Suprapubic skin (tissue), 4 donors: ENCODE measurements at regions not wholly inside any gene's neighbourhood (a gene's known extent, or its start where the extent isn't known, plus 50 kb on each side); places are given as distances from the start of the nearest gene placed in this dataset.

Source experiments
- DNase-seq, 2 donors: peaks; one replicate each; pipeline ENCODE4 v3.0.0-alpha.2; 2019; ENCODE audit warnings: low spot score in 2 of 2
- H3K27ac ChIP-seq: fragments of 200-600 bp; sonication (generic); one replicate; pipeline ENCODE4 v1.5.1; 2019
- H3K27me3 ChIP-seq: fragments of 200-600 bp; sonication (generic); one replicate; pipeline ENCODE4 v1.5.1; 2019
- H3K36me3 ChIP-seq: fragments of 200-600 bp; sonication (generic); one replicate; pipeline ENCODE4 v1.5.1; 2019
- H3K4me1 ChIP-seq: fragments of 200-600 bp; sonication (generic); one replicate; pipeline ENCODE4 v1.5.1; 2019
- H3K4me3 ChIP-seq: fragments of 200-600 bp; sonication (generic); one replicate; pipeline ENCODE4 v1.5.1; 2019; ENCODE audit warnings: mild to moderate bottlenecking
- H3K9me3 ChIP-seq: fragments of 200-600 bp; sonication (generic); one replicate; pipeline ENCODE4 v1.5.1; 2019
- EP300 ChIP-seq: sonication (generic); formaldehyde crosslinking; IDR thresholded peaks from one replicate; pipeline ENCODE4 v1.6.1; 2017; ENCODE audit warnings: antibody characterized with exemption
- POLR2A ChIP-seq, 2 donors: fragments of 450-650 bp; IDR thresholded peaks; one replicate each; pipeline ENCODE4 v1.6.1; 2017; ENCODE audit warnings: antibody characterized with exemption in 2 of 2, mild to moderate bottlenecking in 2 of 2, moderate library complexity in 2 of 2
- POLR2AphosphoS5 ChIP-seq, 3 donors: sonication (generic); formaldehyde crosslinking; IDR thresholded peaks; one replicate each; pipeline ENCODE4 v1.6.1; 2017; ENCODE audit warnings: antibody characterized with exemption in 3 of 3
- WGBS: methylation state at CpG from one replicate; pipeline ENCODE4 v1.1.5; 2018; 5-methylcytosine and 5-hydroxymethylcytosine counted together
- TF ChIP-seq, protein P1 (sequence below), 2 donors: fragments of 200-600 bp in 1 of 2; fragments of 450-650 bp in 1 of 2; sonication (generic) in 1 of 2; IDR thresholded peaks; one replicate each; pipeline ENCODE4 v1.5.1; 2016 to 2019; ENCODE audit warnings: antibody characterized with exemption in 2 of 2, mild to moderate bottlenecking in 1 of 2, moderate library complexity in 1 of 2

- H3K9me3 ChIP-seq, result no peaks in the 10 kb centered on the region
- no peaks in the 10 kb centered on the region for H3K36me3 ChIP-seq
- no peak overlapping the region for H3K4me3 ChIP-seq
- no peak for DNase-seq
- no peaks in the 10 kb centered on the region for H3K27me3 ChIP-seq
- 86% methylated on average over 7 of the region's 7 CpGs for WGBS
- no peak overlapping the region for H3K27ac ChIP-seq
- H3K4me1 ChIP-seq, result no peaks in the 10 kb centered on the region
- TF ChIP-seq, protein P1, sequence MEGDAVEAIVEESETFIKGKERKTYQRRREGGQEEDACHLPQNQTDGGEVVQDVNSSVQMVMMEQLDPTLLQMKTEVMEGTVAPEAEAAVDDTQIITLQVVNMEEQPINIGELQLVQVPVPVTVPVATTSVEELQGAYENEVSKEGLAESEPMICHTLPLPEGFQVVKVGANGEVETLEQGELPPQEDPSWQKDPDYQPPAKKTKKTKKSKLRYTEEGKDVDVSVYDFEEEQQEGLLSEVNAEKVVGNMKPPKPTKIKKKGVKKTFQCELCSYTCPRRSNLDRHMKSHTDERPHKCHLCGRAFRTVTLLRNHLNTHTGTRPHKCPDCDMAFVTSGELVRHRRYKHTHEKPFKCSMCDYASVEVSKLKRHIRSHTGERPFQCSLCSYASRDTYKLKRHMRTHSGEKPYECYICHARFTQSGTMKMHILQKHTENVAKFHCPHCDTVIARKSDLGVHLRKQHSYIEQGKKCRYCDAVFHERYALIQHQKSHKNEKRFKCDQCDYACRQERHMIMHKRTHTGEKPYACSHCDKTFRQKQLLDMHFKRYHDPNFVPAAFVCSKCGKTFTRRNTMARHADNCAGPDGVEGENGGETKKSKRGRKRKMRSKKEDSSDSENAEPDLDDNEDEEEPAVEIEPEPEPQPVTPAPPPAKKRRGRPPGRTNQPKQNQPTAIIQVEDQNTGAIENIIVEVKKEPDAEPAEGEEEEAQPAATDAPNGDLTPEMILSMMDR (IDR thresholded peaks at IDR 0.05), result no peak
- TF ChIP-seq EP300, result no peak
- TF ChIP-seq POLR2A (IDR thresholded peaks at IDR 0.05), result no peak
- no peak for TF ChIP-seq POLR2AphosphoS5 (IDR thresholded peaks at IDR 0.05)
These were observed 76.5 kb upstream of the ADRB1 start for GRCh38 chr10:113967126-113967525.

DNA sequence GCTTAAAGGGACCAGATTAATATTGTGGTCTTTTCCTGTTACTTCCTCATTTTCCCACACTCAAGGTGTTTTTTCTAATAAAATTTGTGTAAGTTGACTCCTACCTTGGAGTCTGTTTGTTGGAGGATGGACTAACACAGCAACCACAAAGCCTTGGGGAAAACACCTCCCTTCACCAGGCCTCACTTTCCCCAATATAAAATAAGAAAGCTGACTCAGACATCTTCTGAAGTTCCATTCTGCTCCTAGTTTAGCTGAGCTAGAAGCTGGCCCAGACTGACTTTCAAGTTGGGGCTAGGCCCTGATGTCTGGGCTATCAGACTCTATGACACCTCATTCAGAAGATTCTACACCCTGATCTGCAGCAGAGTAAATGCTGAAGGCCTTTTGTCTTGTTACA is 73.0 kb upstream of the ADRB1 start:
- no peaks in the 10 kb centered on the region for H3K4me1 ChIP-seq
- no peaks in the 10 kb centered on the region for H3K9me3 ChIP-seq
- H3K36me3 ChIP-seq, result no peaks in the 10 kb centered on the region
- no peak for DNase-seq
- TF ChIP-seq POLR2AphosphoS5 (IDR thresholded peaks at IDR 0.05) (no peak), EP300 (no peak)
- H3K27me3 ChIP-seq, result no peaks in the 10 kb centered on the region
- no peak overlapping the region for H3K4me3 ChIP-seq
- no peak overlapping the region for H3K27ac ChIP-seq

- Histone ChIP-seq H3K4me3 (no peak overlapping the region), H3K4me1 (no peaks in the 10 kb centered on the region), H3K9me3 (no peaks in the 10 kb centered on the region), H3K36me3 (no peaks in the 10 kb centered on the region), H3K27ac (no peak overlapping the region), H3K27me3 (no peaks in the 10 kb centered on the region)
- no peak for DNase-seq
- TF ChIP-seq, protein P1 (IDR thresholded peaks at IDR 0.05), result no peak
- WGBS, result 92% methylated on average over 3 of the region's 3 CpGs
These were observed 72.2 kb upstream of the ADRB1 start for GRCh38 chr10:113971349-113971973.

DNA sequence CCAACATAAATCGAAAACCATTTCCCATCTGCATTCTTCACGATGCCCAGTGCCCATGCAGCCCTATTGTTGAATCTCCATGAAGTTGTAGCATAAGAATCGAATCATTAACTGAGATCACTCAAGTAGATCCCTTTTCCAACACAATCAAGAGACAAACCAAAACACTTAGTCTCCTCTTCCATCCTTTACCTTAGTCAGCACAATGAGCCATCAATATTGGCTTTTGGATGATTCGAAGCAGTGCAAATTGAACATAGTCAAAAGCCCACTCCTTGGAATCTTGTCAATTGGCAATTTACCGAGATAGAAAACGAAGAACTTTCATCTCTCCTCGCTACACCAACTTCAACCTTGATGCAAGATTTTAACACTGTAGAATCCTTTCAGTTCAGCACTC is 66.5 kb upstream of the ADRB1 start:
- WGBS, result 95% methylated on average over 7 of the region's 7 CpGs
- Histone ChIP-seq H3K27me3 (no peaks in the 10 kb centered on the region), H3K4me1 (no peaks in the 10 kb centered on the region), H3K4me3 (no peak overlapping the region), H3K36me3 (no peaks in the 10 kb centered on the region), H3K27ac (no peak overlapping the region), H3K9me3 (no peaks in the 10 kb centered on the region)
- DNase-seq, result no peak
- TF ChIP-seq EP300, result no peak
- TF ChIP-seq POLR2A (IDR thresholded peaks at IDR 0.05), result no peak
- TF ChIP-seq, protein P1 (IDR thresholded peaks at IDR 0.05), result no peak
- TF ChIP-seq POLR2AphosphoS5 (IDR thresholded peaks at IDR 0.05), result no peak

DNA sequence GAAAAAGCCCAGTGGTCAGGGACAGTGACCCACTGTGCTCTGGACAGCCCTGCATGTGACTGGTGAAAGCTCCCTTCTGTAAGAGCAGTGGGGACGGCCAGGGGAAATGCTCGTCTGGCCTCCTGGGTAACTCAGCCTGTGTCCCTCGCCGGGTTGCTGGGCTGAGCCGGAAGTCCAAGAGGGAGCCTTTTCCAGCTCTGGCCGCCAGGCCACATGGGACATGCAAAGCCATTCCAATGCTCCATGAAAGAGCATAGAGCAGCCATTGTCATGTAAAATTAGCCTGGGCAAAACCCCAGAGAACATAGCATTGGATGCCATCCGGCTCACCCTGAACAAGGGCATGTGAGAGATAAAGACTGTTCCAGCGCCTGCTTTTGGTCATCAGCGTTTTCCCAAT is 64.9 kb upstream of the ADRB1 start:
- WGBS, result 95% methylated on average over 9 of the region's 9 CpGs
- Histone ChIP-seq H3K4me3 (no peak overlapping the region), H3K36me3 (no peaks in the 10 kb centered on the region), H3K27me3 (no peaks in the 10 kb centered on the region), H3K27ac (no peak overlapping the region), H3K4me1 (peaks cover 12% of the 10 kb centered on the region), H3K9me3 (no peaks in the 10 kb centered on the region)
- no peak for DNase-seq
- TF ChIP-seq POLR2A (IDR thresholded peaks at IDR 0.05), result no peak
- TF ChIP-seq EP300, result no peak
- TF ChIP-seq, protein P1 (IDR thresholded peaks at IDR 0.05), result no peak
- TF ChIP-seq POLR2AphosphoS5 (IDR thresholded peaks at IDR 0.05), result no peak

DNA sequence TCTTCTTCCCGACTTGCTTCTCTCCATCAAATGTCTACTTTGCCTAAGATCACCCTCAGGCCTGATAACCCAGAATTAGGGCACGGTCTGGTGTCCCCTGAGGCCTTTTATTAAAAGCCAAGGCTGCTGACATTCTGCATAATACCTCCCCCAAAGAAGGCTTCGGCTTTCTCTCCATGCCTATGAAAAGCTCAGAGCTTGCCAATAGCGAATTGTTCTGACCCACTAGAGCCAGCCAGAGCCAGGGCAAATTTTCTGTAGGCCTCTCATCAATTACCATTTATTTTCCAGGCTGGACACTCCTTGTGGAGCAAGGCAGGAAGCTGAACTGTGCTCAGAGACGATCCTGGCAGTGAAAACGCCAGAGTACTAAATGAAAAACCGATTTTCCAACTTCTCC is 64.3 kb upstream of the ADRB1 start:
- WGBS, result 82% methylated on average over 7 of the region's 7 CpGs
- Histone ChIP-seq H3K36me3 (no peaks in the 10 kb centered on the region), H3K27me3 (no peaks in the 10 kb centered on the region), H3K9me3 (no peaks in the 10 kb centered on the region), H3K4me3 (no peak overlapping the region), H3K27ac (no peak overlapping the region), H3K4me1 (peaks cover 12% of the 10 kb centered on the region)
- DNase-seq, result no peak
- no peak for TF ChIP-seq POLR2AphosphoS5 (IDR thresholded peaks at IDR 0.05)
- no peak for TF ChIP-seq POLR2A (IDR thresholded peaks at IDR 0.05)
- TF ChIP-seq, protein P1 (IDR thresholded peaks at IDR 0.05), result no peak
- no peak for TF ChIP-seq EP300
